HUES6 (cell line): ENCODE measurements at regions not wholly inside any gene's neighbourhood (a gene's known extent, or its start where the extent isn't known, plus 50 kb on each side); places are given as distances from the start of the nearest gene placed in this dataset.
A peak's percentile ranks its signal among the peaks of the same experiment; 100 is the strongest.

ENCODE experiments used
- H3K27ac ChIP-seq: 2 replicates; pipeline ENCODE4 v1.7.0; 2013; ENCODE audit warnings: low read depth, mild to moderate bottlenecking, low read length, inconsistent platforms
- H3K27me3 ChIP-seq: 2 replicates; pipeline ENCODE4 v1.6.1; 2013; ENCODE audit warnings: low read length; ENCODE audit not compliant: control insufficient read depth, insufficient read depth
- H3K36me3 ChIP-seq: 2 replicates; pipeline ENCODE4 v1.6.1; 2013; ENCODE audit warnings: low read length; ENCODE audit not compliant: control insufficient read depth, insufficient read depth
- H3K4me1 ChIP-seq: 2 replicates; pipeline ENCODE4 v1.6.1; 2013; ENCODE audit warnings: low read length; ENCODE audit not compliant: control insufficient read depth, insufficient read depth
- H3K4me3 ChIP-seq: 2 replicates; pipeline ENCODE4 v1.5.1; 2013; ENCODE audit warnings: low read depth, low read length
- H3K9ac ChIP-seq: one replicate; pipeline ENCODE4 v1.6.1; 2013; ENCODE audit warnings: mild to moderate bottlenecking, low read length
- H3K9me3 ChIP-seq: 2 replicates; pipeline ENCODE4 v1.6.1; 2013; ENCODE audit warnings: low read depth, low read length; ENCODE audit not compliant: control insufficient read depth, insufficient read depth

DNA sequence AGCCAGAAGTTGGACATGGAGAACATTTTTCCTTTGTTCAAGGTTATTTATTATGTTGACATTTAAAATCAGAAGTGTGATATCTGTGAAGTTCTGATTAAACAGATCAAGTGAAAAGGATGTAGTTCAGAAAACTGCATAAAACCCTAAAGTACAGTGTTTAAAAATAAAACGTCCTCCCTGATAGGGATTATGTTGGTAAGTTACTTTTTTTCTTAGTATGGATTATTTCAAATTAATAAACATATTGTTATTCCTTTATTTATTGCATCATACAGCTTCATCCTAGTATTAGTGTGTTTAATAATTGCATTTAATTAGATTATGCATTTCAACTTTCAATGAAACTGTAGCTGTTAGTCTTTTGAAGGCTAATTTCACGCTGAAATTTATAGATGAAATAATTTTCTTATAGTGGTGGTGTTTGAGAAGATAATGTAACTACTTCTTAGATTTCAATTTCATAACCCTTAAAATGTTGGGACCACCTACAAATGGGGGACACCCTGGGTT, 157.9 kb upstream of the DMRT1 start:
- no peaks in the 10 kb centered on the region for H3K36me3 ChIP-seq
- peaks cover 18% of the 10 kb centered on the region for H3K4me1 ChIP-seq
- no peak overlapping the region for H3K9ac ChIP-seq
- H3K27ac ChIP-seq, result peak overlapping the region; percentile 20; the same call in 1 of the 2 replicates
- H3K27me3 ChIP-seq, result no peaks in the 10 kb centered on the region
- H3K4me3 ChIP-seq, result peak overlapping the region; percentile 41; the same call in 1 of the 2 replicates
- no peaks in the 10 kb centered on the region; the same call in 1 of the 2 replicates for H3K9me3 ChIP-seq

DNA sequence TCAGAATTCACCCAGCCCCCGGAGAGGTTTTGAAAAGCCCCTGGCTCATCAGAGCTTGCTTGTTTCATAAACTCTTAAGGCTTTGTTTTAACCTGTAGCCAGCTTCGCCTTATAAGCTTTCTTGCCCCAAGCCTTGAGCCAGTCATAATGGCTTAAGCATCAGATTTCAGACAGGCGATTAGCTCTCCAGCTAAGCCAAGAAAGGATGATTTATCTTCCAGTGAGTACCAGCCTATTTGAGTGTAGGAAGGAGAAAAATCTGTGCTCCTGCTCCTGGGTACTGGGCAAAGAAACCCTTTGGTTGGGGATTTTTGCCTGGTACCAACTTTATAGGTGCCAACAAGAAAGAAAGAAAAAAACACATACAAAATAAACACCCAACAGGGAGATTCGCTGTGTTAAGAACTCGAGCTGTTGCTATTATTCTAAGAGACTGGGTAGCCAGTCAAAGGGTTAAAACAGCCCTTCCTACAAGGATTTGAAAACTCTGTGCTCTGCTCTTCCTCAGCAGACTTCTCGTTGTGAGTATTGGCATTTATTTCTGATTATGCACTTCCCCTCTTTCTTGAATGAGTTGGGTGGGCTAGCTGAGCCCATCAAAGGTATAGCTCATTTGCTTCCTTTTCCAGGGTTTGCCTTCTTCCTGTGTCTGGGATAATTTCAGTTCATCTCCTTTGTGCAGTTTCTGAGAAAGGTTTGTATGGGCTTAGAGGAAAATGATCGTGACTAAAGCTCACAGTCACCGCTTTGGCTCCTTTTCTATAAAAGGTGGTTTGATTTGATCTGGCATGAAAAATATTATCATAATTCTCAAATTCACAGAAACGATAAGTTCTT, 157.2 kb upstream of the DMRT1 start:
- peak overlapping the region; percentile 46 for H3K9ac ChIP-seq
- H3K4me1 ChIP-seq, result peaks cover 18% of the 10 kb centered on the region
- H3K27ac ChIP-seq, result peak overlapping the region; percentile 20; the same call in 1 of the 2 replicates

DNA sequence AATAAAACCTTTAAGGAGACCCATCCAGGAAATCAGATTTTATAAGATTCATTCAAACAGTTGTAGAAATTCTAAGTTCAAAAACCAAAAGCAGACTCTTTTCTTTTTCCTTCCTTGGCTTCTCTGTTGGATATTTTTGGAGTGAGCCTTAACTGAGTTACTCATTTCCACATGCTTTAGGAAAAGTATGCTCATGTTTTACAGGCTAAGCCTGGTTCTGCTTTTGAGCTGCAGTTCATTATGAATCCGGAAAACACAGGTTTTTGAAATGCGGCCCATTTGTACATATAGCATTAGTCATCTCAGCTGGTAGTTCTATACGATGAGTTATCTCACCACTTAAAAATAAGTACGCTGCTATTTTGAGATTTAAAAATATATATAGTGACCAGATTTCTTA, 156.6 kb upstream of the DMRT1 start:
- no peak overlapping the region for H3K9ac ChIP-seq
- H3K36me3 ChIP-seq, result no peaks in the 10 kb centered on the region
- H3K27ac ChIP-seq, result no peak overlapping the region; the same call in 1 of the 2 replicates
- H3K27me3 ChIP-seq, result no peaks in the 10 kb centered on the region
- peaks cover 18% of the 10 kb centered on the region for H3K4me1 ChIP-seq
- no peaks in the 10 kb centered on the region; the same call in 1 of the 2 replicates for H3K9me3 ChIP-seq
- no peak overlapping the region for H3K4me3 ChIP-seq

More for the DNA sequence above, 157.2 kb upstream of the DMRT1 start:
- H3K4me3 ChIP-seq, result peak overlapping the region; percentile 41
- H3K9me3 ChIP-seq, result no peaks in the 10 kb centered on the region; the same call in 1 of the 2 replicates
- no peaks in the 10 kb centered on the region for H3K36me3 ChIP-seq
- no peaks in the 10 kb centered on the region for H3K27me3 ChIP-seq

DNA sequence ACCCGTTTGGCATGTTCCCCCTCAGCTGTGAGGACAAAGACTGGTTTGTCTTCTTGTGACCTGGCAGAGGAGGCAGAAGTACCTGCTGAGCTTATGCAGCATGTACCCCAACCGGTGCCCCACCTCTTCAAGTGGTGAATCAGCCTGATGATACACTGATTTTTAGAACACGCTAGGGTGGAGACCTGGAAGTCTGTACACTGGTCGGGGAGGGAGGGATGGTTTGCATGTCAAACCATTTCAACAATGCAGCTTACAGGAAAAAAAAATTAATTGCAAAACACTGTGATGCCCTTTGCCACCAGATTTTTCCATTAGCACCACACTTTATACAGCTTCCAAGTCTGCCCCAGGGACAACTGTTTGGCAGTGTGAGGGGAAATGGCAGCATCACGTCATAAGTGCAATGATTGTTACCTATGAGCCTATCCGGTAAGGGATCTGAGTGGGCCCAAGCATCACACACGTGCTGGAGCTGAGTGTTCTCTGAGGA, 155.1 kb upstream of the DMRT1 start:
- no peak overlapping the region for H3K27ac ChIP-seq
- H3K9me3 ChIP-seq, result no peaks in the 10 kb centered on the region; the same call in 1 of the 2 replicates
- H3K9ac ChIP-seq, result no peak overlapping the region
- no peaks in the 10 kb centered on the region for H3K36me3 ChIP-seq
- peaks cover 18% of the 10 kb centered on the region for H3K4me1 ChIP-seq
- no peak overlapping the region for H3K4me3 ChIP-seq
- H3K27me3 ChIP-seq, result no peaks in the 10 kb centered on the region

DNA sequence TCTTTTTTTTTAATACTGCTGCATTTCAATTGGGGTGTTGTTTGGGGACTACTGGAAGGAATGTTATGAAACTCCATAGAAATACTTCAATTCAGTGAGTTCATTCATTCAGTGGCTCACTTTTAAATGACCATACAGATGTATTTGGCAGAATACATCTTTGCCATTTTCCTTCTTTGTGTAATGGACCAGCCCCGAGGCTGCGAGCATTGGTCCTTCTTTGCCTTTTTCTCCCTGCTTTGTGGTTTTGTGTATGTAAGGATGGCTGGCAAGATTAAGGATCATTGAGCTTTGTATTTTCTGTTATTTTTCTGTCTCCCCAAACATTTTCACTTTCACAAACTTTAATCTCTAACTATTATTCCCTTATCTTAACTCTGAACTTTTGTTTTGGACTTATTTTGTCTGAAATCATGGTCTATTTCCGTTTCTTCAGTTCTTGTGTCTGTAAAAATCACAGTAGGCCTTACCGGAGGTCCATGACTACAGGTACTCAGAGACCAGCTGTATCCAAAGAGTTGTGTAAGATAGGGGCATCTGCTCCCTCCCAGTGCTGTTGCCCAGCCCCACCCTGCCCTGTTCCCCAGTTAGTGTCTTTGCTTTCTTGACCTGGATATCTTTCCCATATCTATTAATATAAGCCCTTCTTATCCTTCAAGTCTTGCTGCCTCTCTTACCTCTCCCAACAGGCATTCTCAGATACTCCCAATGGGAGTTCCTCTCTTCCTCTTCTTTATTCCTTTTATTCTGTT, 154.3 kb upstream of the DMRT1 start:
- H3K27me3 ChIP-seq, result no peaks in the 10 kb centered on the region
- no peaks in the 10 kb centered on the region for H3K36me3 ChIP-seq
- H3K9me3 ChIP-seq, result no peaks in the 10 kb centered on the region; the same call in 1 of the 2 replicates
- H3K4me1 ChIP-seq, result peaks cover 18% of the 10 kb centered on the region
- H3K27ac ChIP-seq, result no peak overlapping the region
- H3K4me3 ChIP-seq, result no peak overlapping the region
- no peak overlapping the region for H3K9ac ChIP-seq

DNA sequence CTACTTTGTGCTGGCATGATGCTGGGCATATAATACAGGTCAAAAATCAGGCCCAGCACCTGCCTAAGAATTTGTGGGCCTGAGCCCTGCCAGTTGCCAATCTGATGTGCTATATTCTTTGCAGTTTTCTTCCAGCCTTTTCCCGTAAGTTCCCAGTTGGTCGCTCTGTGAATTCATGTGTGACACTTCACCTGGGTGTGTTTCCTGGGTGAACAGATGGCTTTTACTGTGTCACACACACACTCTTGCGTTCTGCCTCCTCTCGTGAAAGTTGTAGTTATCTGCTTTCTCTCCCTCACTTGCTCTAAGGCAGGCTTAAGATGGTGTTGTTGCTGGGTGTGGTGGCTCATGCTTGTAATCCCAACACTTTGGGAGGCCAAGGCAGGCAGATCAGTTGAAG, 153.5 kb upstream of the DMRT1 start:
- Histone ChIP-seq H3K27me3 (no peaks in the 10 kb centered on the region), H3K4me3 (no peak overlapping the region), H3K27ac (no peak overlapping the region), H3K9ac (no peak overlapping the region), H3K36me3 (no peaks in the 10 kb centered on the region), H3K4me1 (peaks cover 18% of the 10 kb centered on the region), H3K9me3 (no peaks in the 10 kb centered on the region; the same call in 1 of the 2 replicates)

DNA sequence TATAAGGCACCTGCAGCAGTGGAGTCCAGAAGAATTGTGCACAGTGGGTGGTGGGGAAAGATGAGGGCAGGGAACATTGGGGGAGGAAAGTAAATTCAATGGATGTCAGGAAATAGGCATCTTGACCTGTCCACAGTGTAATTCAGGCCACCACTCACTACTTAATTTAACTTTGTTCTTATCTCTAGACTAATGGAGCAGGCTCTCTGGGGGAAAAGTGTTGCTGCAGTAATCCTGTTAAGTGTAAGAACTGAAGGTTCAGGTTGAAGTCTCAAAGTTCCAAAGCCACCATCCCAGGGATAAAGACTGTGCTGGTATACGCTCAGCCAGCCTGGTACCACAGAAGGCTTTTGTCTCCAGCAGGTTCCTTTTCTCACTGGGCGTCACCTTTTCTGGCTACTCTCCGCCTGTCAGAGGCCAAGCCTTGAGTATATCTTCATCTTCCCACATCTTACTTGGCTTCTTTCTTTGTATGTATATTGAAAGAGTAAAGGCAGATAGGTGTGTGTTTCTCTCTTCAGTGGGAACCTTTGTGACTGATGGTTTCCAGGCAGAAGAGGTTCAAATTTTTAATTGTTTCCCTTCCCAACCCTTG, 150.9 kb upstream of the DMRT1 start:
- no peak overlapping the region for H3K4me3 ChIP-seq
- H3K9me3 ChIP-seq, result no peaks in the 10 kb centered on the region; the same call in 1 of the 2 replicates
- H3K9ac ChIP-seq, result no peak overlapping the region
- H3K4me1 ChIP-seq, result peaks cover 8% of the 10 kb centered on the region
- H3K27me3 ChIP-seq, result no peaks in the 10 kb centered on the region
- H3K27ac ChIP-seq, result no peak overlapping the region
- H3K36me3 ChIP-seq, result no peaks in the 10 kb centered on the region

DNA sequence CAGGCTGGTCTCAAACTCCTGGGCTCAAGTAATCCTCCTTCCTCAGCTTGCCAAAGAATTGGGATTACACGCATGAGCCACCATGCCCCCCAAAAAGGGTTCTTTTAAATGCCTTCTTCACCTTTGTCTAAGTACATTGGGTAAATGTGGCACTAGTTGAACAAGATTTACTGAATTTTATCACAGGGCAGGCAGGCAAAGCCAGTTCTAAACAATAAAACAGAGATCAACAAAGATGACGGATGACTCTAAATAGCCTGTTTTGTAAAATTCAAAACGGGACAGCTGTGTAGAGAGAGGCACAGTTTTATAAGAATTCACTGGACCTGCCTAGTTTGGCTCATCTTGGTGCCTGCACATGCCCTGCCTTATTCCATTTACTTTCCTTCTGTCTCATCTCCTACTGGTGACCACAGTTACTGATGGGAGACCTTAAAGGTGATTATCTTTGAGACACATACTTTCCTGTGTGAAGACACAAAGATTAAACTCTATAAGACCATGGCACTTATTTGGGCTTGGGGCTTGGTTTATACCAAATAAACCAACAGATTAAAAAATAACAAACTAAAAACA, 149.6 kb upstream of the DMRT1 start:
- H3K9ac ChIP-seq, result no peak overlapping the region
- peaks cover 8% of the 10 kb centered on the region for H3K4me1 ChIP-seq
- no peak overlapping the region for H3K4me3 ChIP-seq
- no peak overlapping the region for H3K27ac ChIP-seq
- no peaks in the 10 kb centered on the region for H3K27me3 ChIP-seq
- no peaks in the 10 kb centered on the region for H3K36me3 ChIP-seq
- H3K9me3 ChIP-seq, result no peaks in the 10 kb centered on the region; the same call in 1 of the 2 replicates

DNA sequence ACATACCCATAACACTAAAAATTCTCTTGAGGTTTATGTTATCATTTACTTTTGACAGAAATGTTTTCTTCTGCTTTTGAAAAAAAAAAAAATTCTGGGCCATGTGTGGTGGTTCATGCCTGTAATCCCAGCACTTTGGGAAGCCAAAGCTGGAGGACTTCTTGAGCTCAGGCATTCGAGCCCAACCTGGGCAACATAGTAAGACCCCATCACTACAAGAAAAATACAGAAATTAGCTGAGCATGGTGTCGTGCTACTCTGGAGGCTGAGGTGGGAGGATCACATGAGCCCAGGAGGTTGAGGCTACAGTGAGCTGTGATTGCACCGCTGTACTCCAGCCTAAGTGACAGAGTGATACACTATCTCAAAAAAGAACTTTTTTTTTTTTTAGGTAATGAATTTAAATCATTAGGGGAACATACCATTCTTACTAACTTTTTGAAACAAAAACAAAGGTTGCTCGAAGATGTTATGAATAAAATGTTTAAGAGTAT, 148.8 kb upstream of the DMRT1 start:
- no peak overlapping the region for H3K27ac ChIP-seq
- H3K4me1 ChIP-seq, result peaks cover 8% of the 10 kb centered on the region
- H3K27me3 ChIP-seq, result no peaks in the 10 kb centered on the region
- H3K36me3 ChIP-seq, result no peaks in the 10 kb centered on the region
- H3K4me3 ChIP-seq, result no peak overlapping the region
- H3K9me3 ChIP-seq, result no peaks in the 10 kb centered on the region
- no peak overlapping the region for H3K9ac ChIP-seq
